GM23338 (cell line): ENCODE measurements at regions not wholly inside any gene's neighbourhood (a gene's known extent, or its start where the extent isn't known, plus 50 kb on each side); places are given as distances from the start of the nearest gene placed in this dataset.

Experiments used
- CREB1 ChIP-seq: fragments of 250-450 bp; sonication (Bioruptor Pico); IDR thresholded peaks from 2 replicates; pipeline ENCODE4 v1.5.0; 2020; ENCODE audit warnings: low read depth, mild to moderate bottlenecking, moderate library complexity
- EZH2 ChIP-seq: fragments of 200-600 bp; sonication (generic); IDR thresholded peaks from one replicate; pipeline ENCODE4 v1.8.0; 2017; ENCODE audit warnings: antibody characterized with exemption, mild to moderate bottlenecking, low read depth; ENCODE audit not compliant: unreplicated experiment
- EZH2phosphoT487 ChIP-seq: fragments of 200-600 bp; sonication (generic); IDR thresholded peaks from one replicate; pipeline ENCODE4 v1.8.1; 2018; ENCODE audit warnings: antibody characterized with exemption; ENCODE audit not compliant: unreplicated experiment
- JUNB ChIP-seq: IDR thresholded peaks from one replicate; pipeline ENCODE4 v1.6.1; 2016; ENCODE audit warnings: antibody characterized with exemption; ENCODE audit not compliant: unreplicated experiment
- NANOG ChIP-seq: IDR thresholded peaks from 2 replicates; pipeline ENCODE4 v1.6.1; 2016; ENCODE audit warnings: antibody characterized with exemption, borderline replicate concordance
- POLR2AphosphoS5 ChIP-seq: IDR thresholded peaks from 2 replicates; pipeline ENCODE4 v1.6.1; 2016; ENCODE audit warnings: antibody characterized with exemption, low read depth
- STAT1 ChIP-seq: IDR thresholded peaks from one replicate; pipeline ENCODE4 v1.6.1; 2016; ENCODE audit warnings: antibody characterized with exemption; ENCODE audit not compliant: unreplicated experiment
- TF ChIP-seq, protein P1 (sequence below), 2 experiments: fragments of 200-600 bp in 1 of 2; sonication (generic) in 1 of 2; conservative IDR thresholded peaks; 2 replicates each; pipeline versions ENCODE4 v1.5.1 to v1.6.1; 2016 to 2017; ENCODE audit warnings: antibody characterized with exemption in 2 of 2, low read depth in 2 of 2, mild to moderate bottlenecking in 2 of 2, moderate library complexity in 1 of 2
- TF ChIP-seq, protein P2 (sequence below): IDR thresholded peaks from 2 replicates; pipeline ENCODE4 v1.6.1; 2016; ENCODE audit warnings: antibody characterized with exemption
- TF ChIP-seq, protein P3 (sequence below): IDR thresholded peaks from one replicate; pipeline ENCODE4 v1.6.1; 2018; ENCODE audit warnings: antibody characterized with exemption; ENCODE audit not compliant: unreplicated experiment

DNA sequence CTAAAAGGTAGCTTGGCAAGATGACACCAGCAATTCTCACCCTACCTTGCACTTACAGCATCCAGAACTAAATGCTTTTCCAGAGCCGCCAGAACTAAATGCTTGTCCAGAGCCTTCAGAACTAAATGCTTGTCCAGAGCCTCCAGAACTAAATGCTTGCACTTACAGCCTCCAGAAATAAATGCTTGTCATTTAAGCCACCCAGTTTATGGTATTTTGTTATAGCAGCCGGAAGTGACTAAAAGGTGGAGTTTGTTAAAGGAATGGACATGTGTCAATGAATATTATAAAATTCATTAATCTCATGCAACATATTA, 133.5 kb downstream of the GPX5 start:
- TF ChIP-seq, protein P1, sequence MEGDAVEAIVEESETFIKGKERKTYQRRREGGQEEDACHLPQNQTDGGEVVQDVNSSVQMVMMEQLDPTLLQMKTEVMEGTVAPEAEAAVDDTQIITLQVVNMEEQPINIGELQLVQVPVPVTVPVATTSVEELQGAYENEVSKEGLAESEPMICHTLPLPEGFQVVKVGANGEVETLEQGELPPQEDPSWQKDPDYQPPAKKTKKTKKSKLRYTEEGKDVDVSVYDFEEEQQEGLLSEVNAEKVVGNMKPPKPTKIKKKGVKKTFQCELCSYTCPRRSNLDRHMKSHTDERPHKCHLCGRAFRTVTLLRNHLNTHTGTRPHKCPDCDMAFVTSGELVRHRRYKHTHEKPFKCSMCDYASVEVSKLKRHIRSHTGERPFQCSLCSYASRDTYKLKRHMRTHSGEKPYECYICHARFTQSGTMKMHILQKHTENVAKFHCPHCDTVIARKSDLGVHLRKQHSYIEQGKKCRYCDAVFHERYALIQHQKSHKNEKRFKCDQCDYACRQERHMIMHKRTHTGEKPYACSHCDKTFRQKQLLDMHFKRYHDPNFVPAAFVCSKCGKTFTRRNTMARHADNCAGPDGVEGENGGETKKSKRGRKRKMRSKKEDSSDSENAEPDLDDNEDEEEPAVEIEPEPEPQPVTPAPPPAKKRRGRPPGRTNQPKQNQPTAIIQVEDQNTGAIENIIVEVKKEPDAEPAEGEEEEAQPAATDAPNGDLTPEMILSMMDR (conservative IDR thresholded peaks at IDR 0.05; ENCODE audit: low read depth in 2 of 2): no peak
- TF ChIP-seq EZH2 (no peak), EZH2phosphoT487 (no peak), STAT1 (no peak), JUNB (no peak), POLR2AphosphoS5 (no peak), NANOG (no peak), CREB1 (CRISPR knock-in tag) (no peak)
- TF ChIP-seq, protein P2, sequence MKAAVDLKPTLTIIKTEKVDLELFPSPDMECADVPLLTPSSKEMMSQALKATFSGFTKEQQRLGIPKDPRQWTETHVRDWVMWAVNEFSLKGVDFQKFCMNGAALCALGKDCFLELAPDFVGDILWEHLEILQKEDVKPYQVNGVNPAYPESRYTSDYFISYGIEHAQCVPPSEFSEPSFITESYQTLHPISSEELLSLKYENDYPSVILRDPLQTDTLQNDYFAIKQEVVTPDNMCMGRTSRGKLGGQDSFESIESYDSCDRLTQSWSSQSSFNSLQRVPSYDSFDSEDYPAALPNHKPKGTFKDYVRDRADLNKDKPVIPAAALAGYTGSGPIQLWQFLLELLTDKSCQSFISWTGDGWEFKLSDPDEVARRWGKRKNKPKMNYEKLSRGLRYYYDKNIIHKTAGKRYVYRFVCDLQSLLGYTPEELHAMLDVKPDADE: no peak
- TF ChIP-seq, protein P3, sequence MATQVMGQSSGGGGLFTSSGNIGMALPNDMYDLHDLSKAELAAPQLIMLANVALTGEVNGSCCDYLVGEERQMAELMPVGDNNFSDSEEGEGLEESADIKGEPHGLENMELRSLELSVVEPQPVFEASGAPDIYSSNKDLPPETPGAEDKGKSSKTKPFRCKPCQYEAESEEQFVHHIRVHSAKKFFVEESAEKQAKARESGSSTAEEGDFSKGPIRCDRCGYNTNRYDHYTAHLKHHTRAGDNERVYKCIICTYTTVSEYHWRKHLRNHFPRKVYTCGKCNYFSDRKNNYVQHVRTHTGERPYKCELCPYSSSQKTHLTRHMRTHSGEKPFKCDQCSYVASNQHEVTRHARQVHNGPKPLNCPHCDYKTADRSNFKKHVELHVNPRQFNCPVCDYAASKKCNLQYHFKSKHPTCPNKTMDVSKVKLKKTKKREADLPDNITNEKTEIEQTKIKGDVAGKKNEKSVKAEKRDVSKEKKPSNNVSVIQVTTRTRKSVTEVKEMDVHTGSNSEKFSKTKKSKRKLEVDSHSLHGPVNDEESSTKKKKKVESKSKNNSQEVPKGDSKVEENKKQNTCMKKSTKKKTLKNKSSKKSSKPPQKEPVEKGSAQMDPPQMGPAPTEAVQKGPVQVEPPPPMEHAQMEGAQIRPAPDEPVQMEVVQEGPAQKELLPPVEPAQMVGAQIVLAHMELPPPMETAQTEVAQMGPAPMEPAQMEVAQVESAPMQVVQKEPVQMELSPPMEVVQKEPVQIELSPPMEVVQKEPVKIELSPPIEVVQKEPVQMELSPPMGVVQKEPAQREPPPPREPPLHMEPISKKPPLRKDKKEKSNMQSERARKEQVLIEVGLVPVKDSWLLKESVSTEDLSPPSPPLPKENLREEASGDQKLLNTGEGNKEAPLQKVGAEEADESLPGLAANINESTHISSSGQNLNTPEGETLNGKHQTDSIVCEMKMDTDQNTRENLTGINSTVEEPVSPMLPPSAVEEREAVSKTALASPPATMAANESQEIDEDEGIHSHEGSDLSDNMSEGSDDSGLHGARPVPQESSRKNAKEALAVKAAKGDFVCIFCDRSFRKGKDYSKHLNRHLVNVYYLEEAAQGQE: no peak
